ENCODE measurements at regions not wholly inside any gene's neighbourhood (a gene's known extent, or its start where the extent isn't known, plus 50 kb on each side); places are given as distances from the start of the nearest gene placed in this dataset.
"Not testable (repeated sequence)": the region's sequence is repeated elsewhere in the genome, so short reads cannot be mapped to it uniquely, and the experiment has no call there.

DNA sequence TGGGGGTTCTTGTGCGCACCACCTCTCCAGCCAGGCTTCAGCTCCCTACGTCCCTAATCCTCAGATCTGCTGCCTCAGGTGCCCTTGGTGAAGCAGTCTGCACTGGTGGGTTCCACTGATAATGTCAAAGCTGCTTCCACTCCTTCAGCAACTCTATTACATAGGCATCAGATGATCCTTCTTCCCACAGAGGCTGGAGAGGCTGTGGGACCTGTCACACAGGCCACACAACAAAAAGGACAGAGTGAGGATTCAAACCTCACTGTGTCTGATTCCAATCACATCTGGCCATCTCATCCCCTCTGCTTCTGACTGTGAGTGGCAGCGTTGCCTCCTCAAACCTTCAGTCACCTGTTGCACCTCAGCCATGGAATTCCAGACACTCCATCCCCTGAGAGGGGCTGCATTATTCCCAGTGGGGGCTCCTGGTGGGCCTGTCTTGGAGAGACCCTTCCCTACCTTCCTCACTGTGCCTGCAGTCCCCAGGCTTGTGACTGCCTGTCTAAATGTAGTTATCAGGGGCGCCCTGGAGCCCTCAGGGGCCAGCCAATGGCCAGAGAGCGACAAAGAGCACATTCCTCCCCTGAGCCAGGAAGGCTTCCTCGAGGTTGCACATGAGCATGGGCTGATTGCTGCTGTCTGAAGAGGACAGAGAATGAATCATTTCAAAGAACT is 211.4 kb upstream of the ECI2 start:
- DNase-seq, result no peak

DNA sequence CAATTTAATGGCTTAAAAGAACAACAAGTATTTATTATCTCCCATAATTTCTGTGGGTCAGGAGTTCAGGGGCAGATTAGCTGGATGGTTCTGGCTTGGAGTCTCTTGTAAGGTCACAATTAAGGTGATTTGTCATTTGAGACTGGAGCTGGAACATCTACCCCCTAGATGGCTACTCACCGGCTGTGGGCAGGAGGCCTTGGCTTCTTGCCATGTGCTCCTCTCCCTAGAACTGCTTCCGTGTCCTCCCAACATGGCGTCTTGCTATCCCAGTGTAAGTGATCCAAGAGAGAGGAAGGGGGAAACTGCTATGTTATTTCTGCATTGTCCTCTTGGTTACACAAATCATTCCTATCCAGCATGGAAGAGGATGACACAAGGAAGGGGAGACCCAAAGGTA is 210.2 kb upstream of the ECI2 start:
- DNase-seq, result no peak

DNA sequence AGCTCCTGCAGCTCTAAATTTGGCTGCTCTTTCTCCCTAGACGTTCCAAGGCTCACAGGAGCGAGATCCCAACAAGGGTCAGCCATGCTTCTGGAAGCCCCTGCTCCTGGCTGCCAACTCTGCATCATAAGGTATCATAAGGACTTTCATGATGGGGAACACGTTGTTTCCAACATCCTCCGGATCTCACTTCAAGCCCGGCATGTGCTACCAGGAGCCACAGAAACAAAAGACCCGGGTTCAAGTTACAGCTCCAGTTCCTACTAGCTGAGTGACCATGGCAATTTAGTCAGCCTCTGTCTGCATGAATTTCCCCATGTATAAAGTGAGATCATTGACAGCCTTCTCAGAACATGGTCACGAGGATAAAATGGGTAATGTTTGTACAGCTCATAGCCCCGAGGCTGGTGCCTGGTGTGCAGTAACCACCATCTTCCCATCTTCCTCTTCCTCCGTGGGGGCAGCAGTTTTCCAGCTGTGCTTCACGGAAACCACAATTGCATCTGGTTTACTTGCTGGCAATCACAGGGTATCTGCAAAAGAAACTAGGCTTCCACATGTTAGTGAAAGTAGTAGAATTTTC is 209.0 kb upstream of the ECI2 start:
- DNase-seq, result peak; percentile 35

DNA sequence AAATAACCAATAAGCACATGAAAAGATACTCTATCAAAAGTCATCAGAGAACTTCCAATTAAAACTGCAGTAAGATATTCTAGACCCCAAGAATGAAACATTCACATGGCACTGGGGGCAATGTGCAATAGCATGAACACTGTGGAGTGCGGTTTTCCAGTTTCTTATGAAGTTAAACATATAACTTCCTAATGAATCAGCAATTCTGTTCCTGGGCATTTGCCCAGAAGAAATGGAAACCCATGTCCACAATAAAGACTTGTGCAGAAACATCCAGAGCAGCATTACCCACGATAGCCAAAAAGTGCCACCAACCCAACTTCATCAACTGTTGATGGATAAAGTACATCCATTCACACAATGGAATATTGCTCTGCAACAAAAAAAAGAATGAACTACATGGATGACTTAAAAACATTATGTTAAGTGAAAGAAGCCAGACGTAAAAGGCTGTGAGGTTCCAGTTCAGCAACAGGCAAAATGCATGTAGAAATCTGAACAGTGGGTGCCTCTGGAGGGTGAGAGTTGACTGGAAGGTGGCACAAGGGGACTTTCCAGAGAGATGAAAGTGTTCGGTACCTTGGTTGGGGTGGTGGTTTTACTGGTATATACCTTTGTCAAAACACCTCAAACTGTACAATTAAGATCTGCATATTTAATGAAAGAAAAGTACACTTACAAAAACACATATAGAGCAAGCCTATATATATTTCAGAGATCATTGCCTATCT is 207.2 kb upstream of the ECI2 start:
- no peak for DNase-seq

DNA sequence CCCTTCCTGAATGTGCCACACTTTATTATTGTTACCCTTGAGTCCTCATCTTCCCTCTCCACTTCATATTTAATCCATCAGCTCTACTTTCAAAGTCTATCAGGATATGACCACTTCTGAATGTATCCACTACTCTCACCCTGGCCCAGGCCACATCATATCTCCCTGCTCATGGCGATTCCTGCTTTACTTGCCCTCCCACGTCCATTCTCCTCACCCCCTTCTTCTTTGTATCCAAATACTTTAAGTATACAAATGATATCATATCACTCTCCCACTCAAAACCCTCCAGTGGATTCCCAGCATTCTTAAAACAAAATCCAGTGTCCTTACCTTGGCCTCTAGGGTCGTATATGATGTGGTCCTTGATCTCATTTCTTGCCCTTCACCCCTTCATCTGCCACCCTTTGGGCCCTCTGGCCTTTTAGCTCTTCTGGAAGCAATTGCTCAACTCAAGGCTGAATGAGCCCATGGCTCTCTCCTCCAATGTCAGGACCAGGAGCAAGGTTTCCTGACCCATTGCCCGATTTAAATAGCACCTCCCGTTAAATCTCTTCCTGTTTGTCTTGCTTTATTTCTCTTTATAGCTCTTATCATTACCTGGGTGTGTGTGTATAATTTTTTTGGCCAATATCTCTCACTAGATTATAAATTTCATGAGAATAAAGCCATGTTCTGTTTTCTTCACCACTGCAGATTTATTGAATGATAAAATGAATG is 205.9 kb upstream of the ECI2 start:
- no peak for DNase-seq

DNA sequence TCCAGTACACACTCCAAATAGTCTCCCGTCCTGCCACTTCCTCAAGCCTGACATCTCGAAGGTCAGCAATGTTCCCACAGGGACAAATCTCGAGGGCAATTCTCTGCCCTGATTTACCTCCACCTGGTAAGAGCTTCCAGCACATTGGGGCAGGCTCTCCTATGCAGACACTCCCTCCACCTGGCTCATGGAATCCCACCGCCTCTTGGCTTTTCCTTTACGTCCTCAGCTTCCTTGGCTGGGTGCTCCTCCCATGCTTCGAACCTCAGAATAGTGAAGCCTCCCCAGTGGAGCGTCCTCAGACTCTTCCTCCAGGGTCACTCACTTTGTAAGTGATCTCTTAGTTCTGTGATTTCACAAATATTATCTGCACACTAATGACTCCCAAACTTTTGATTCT is 205.2 kb upstream of the ECI2 start:
- no peak for DNase-seq

DNA sequence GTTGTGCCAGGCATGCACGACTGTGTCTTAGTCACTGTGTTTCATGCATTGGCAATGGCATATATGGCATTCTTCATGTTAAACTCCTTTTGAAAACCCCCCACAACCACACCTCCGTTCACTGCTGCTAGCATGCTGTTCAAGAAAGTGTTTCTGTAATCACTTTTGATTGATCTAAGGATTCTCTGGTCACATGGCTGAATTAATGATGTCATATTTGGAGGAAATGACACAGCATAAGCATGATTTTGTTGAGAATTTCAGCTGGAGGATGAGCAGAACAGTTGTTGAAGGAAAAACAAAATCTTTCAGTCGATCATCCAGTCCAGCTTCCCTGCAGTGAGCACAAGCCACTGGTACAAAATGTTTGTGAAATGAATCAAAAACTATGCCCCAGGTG is 203.5 kb upstream of the ECI2 start:
- no peak for DNase-seq

DNA sequence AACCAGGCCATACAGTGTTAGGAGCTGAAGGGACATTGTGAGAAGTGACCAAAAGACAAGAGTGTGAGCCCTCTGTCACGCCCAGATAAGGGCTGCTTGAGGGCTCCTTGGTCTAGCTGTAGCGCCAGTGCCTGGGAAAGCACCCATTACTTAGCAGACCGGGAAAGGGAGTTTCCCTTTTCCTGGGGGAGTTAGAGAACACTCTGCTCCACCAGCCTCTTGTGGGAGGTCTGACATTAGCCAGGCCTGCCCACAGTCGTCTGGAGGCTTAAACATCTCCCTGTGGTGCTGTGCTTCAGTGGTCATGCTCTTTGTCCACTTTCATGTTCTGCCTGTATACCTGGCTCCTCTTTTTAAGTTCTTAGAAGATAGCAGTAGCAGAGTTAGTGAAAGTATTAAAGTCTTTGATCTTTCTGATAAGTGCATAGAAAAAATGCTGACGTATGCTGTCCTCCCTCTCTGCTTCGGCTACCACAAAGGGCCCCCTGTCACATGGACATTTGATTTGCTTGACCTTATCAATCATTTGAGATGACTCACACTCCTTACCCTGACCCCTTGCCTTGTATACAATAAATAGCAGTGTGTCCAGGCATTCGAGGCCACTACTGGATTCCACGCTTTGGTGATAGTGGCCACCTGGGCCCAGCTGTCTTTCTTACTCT is 201.5 kb upstream of the ECI2 start:
- no peak for DNase-seq

DNA sequence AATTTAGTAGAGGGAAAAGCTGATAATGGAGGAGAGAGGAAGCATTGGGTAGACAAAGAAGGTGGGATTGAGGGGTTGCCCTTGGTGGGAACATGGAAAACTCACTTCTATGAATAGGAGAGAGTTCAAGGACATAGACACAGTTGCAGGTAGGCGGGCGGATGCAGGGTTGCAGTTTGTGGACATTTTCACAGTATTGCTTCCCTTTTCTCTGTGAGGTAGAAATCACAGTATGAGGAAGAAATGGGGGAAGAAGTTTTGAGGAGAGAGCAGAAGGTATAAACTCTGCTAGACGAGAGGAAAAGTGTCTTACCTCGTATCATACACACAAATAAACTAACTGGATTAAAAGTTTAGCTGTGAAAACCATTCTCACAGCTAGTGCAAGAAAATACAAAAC is 200.7 kb upstream of the ECI2 start:
- no peak for DNase-seq

DNA sequence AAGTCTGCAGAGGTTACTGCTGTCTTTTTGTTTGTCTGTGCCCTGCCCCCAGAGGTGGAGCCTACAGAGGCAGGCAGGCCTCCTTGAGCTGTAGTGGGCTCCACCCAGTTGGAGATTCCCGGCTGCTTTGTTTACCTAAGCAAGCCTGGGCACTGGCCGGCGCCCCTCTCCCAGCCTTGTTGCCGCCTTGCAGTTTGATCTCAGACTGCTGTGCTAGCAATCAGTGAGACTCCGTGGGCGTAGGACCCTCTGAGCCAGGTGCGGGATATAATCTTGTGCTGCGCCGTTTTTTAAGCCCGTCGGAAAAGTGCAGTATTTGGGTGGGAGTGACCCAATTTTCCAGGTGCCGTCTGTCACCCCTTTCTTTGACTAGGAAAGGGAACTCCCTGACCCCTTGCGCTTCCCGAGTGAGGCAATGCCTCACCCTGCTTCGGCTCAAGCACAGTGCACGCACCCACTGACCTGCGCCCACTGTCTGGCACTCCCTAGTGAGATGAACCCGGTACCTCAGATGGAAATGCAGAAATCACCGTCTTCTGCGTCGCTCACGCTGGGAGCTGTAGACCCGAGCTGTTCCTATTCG is 198.9 kb upstream of the ECI2 start:
- DNase-seq, result not testable (repeated sequence)

DNA sequence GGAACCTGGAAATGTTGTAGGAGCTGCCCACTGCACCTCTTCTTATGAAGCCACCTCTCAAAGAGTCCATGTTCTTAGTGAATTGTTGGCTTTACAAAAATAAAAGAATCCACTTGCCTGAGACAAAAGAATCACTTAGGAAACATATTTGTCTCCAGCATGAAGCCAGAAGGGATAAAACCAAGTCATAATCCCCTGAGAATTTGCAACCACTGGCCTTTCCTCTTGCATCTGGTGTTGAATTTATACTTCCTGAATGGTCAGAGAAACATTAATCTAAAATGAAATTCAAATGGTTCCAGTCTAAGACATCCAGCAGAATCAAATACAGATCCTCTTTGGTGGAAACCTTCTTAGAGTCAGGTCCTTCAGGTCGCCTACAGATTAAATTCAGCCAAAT is 192.5 kb upstream of the ECI2 start:
- no peak for DNase-seq

DNA sequence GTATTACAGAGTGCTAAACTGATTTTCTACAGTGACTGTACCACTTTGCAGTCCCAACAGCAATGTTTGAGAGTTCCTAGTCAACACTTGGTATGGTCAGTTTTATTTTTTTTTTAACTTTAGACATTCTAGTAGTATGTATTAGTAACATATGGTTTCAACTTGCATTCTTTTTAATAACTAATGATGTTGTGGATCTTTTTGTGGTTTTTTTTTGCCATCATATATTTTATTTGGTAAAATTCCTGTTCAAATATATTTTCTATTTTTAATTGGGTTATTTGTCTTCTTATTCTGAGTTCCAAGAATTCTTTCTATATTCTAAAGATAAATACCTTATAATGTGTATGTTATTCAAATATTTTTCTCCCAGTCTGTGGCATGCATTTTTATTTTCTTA is 189.4 kb upstream of the ECI2 start:
- DNase-seq, result no peak

DNA sequence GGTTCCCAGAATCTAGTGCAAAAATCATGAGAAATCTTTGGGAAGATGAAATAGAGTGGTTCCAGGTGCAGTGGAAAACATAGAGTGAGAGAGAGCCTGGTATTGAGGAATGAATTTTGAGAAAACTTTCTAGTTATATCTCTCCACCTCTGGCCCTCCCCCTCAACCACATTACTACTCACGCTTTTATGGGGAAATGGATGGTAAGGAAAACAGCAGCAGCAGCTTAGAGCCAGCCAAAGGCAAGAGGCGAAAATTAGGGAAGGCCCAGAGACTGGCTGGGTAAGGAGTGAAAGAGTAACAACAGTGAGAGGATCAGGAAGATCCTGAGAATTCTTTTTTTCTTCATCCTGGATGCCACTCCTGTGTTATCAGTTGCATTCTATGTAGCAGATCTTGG is 187.9 kb upstream of the ECI2 start:
- no peak for DNase-seq

DNA sequence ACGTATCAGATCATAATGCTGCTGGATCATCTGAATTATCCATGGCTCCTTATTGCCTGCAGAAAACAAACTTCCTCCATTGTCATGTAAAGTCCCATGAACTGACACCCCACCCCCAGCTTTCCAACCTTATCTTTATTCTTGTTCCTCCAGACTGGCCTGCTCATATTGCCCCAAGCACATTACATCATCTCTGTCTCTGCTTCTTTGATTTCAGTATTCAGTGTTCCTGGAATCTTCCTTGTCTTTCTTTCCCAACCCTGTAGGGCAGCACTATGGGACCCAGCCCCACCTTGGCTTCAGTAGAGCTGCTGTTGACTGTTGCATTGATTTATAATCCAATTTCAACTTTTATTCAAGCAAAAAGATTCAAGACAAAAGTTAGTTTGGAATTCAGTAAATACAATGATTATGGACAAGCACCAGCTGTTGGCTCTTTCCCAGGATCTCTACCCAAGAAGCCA is 187.5 kb upstream of the ECI2 start:
- DNase-seq, result no peak

DNA sequence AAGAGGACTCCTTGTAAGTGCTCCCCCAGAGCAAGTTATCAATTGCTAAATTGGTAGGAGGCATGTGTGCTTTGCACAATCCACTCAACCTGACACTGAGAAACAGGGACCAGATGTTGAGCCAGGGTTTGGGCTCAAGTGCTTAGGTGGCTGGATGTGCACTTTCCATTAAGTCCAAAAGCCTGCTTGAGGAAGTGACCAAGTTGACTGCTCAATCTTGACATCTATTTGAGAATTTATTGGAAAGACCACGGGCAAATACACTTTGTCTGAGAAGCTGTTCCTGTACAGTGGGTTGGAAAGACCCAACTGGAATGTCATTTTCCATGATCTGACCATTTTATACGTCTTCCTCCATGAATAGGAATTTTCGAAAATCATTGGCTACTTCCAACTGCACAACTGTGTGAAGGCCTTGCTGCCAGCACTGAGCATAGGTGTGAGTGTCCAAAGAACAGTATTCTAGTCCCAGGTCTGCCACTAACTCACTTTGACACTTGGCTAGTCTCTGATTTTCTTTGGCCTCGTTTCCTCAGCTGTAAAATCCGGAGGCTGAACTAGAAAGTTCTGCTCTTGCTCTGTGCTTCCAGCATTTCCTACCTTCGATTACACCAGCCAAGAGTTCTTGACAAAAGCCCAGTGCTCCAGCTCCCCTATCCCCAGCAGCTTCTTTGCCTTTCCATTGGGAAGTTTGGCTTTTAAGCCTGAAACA is 186.9 kb upstream of the ECI2 start:
- no peak for DNase-seq

DNA sequence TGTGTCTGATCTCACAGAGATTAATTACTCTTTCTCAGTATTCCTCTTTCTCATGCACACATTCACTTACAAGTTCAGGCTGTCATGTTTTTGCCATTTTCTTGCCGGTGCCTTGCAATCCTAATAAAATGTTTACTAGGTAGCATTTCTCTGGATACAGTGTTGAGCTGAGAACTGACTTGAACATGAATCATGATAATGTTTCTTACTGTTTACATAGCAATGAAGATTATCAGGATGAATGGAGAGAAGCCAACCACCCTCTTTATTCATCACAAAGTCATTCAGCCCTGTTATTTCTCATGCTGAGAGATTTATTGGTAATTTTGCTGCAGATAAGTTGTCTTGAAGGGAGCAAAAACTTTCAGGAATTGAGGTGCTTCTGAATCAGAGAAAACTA is 185.5 kb upstream of the ECI2 start:
- DNase-seq, result no peak

DNA sequence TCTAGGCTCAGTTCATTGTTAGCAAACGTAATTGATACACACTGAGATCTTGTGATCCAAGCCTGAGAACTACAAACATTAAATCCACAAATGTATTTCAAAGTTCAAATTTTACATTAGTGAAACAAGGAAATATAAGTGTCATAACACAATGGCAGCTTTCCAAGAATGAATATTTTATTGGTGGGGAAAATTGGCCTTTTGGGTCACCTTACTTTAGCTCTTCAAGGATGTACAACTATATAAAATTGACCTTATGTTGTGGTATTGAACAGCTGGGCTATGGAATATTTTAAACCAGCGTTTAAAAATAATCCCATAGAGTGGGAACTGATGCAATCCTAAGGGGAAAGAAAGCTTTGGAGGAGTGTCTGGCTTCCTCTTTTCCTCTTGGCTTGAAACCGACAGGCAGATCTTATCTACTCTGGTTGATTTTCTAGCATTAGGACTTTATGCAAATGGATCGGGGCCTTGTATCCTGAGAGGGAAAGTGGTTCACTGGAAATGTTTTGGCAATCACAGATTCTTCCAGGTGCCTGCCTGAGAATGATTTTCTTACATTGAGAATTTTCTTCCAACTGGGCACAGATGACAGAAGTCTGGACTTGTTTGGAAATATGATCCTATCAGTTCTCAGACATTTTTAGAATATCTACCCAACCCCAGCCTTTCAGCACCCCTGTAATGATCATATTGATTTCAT is 184.8 kb upstream of the ECI2 start:
- DNase-seq, result no peak

DNA sequence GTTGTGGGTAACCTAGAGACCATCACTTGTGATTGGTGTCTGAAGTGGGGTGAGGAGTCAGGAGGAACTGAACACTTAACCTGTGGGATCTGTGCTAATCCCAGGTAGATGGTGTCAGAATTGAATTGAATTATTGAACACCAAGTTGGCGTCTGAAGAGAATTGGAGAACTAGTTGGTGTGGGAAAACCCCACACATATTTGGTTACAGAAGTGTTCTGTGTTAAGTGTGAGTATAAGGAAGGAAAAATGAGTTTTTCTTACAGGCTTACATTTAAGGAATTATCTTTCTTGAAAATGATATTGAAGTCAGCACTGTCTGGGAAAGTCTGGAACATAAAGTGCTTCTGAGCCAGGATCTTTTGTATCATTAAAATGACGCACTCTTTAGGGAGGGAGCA is 182.9 kb upstream of the ECI2 start:
- no peak for DNase-seq

DNA sequence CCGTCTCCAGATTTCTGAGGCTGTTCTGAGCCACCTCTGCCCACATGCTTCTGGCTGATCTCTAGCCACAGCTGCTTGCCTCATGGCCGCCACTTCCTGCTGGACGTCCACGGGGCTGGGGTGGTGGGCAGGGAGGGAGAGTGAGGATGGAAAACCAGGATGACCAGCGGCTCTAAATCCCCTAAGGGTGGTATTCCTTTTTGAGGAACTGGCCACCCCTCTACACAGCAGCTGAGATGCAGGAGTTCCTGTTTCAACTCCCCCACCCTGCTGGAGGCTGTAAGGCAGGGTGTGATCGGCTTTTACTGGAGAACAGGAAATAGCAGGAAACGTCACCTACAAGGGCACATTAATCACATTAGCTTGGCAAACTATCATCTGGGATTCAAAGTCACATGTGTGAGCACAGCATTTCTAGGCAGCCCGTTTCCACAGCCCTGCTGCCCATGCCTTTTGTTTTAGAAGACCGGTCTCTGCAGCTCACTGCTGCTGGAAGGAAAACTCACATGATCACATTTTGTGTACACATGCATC is 181.6 kb upstream of the ECI2 start:
- peak; percentile 52 for DNase-seq

DNA sequence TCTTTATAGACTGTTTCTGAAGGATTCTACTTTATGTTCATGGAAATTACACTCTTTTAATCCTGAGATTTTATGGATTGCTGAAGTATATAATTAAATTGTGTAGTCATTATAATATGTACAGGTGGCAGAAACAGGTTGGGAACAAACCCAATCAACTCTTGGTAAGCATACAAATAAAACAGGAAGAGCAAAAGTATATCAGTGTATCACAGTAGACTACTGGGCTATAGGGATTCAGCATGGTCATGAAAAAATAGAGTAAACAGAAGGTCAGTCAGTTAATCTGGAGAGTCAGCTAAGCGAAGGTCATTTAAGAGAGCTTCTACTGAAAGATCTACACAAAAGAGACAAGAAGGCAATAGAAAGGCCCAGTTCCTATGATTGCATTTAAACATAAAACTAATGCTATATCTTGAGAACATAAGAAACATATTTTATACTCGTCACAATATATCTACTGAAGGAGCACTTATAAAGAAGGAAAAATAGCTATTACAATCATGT is 178.9 kb upstream of the ECI2 start:
- DNase-seq, result no peak

Data from femur (tissue), 1 donor.